HG03378 (cell line): ENCODE measurements at regions not wholly inside any gene's neighbourhood (a gene's known extent, or its start where the extent isn't known, plus 50 kb on each side); places are given as distances from the start of the nearest gene placed in this dataset.
"Not testable (repeated sequence)": the region's sequence is repeated elsewhere in the genome, so short reads cannot be mapped to it uniquely, and the experiment has no call there.

Source experiments
- ATAC-seq: cut with Tn5 transposase; IDR thresholded peaks from one replicate; pipeline ENCODE4 v1.9.1; 2021; ENCODE audit warnings: mild to moderate bottlenecking, moderate library complexity; ENCODE audit not compliant: unreplicated experiment

DNA sequence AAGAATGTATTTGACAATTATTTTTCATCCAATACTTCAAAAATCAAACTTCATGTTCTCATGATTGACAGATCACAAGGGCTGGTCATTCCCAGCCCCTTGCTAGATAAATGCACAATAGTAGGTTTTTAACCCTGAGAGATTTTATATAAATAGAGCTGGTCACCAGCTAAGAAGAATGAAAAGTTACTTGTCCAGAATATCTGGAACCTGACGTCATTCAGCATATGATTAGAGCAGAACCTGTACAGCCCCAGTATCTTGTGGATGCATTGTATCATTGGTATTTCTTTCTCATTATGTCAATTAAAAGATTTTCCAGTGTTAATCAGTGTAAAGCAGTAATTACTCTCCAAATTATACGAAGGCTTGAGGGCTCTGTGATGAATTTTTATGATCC is 202.8 kb upstream of the RND3 start:
- ATAC-seq = no peak

DNA sequence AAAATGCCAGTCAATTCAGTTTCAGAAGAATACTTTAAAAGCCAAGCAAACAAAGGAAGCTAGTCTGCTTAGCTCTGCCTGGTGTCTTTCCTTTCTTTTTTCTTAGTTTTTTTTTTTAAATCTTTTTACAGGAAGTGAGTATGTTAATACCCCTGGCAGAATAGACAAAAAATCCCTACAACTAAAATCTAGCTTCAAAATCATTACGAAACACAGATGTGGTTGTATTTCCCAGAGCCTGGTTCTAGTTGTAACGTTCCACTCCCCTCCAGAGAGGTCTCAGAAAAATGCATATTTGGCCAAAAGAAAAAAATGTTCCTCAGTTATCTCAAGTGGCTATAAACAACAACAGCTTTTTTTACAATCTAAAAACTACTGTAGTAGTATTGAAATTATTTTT is 202.1 kb upstream of the RND3 start:
- no peak for ATAC-seq

DNA sequence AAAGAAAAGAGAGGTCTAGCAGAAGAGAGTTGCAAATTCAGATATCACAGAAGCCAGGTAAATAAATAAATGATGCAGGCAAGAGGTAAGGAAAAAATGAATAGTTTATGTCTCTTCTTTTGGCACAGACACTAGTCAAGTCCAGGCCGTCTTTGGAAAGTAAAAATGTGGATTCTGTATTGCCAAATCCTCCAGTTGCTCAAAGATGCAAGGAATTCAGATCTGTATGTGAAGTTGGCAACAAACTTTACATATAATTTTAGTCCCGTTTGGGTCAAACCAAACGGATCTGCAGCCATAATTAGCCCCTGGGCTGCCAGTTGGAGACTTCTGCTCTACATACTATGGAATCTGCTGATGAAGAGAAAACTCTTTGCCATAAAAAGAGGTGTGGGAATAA is 200.5 kb upstream of the RND3 start:
- ATAC-seq = no peak

DNA sequence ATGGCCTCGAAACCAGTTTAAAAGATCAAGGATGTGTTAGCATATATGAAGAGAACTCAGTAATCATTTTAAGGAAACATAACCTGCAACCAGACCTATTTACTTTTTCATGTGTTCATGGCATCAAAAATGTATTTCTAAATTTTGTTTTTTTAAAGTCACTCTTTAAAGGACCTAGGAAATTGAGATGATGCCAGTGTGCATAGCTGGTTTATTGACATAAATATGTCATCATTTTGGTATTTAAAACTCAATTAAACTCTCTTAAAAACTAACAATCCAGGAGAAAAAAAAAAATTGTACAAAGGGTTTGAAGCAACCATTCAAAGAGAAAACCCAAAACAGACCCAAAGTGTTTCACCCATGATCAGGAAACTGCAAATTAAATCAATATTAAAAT is 198.9 kb upstream of the RND3 start:
- ATAC-seq = no peak

DNA sequence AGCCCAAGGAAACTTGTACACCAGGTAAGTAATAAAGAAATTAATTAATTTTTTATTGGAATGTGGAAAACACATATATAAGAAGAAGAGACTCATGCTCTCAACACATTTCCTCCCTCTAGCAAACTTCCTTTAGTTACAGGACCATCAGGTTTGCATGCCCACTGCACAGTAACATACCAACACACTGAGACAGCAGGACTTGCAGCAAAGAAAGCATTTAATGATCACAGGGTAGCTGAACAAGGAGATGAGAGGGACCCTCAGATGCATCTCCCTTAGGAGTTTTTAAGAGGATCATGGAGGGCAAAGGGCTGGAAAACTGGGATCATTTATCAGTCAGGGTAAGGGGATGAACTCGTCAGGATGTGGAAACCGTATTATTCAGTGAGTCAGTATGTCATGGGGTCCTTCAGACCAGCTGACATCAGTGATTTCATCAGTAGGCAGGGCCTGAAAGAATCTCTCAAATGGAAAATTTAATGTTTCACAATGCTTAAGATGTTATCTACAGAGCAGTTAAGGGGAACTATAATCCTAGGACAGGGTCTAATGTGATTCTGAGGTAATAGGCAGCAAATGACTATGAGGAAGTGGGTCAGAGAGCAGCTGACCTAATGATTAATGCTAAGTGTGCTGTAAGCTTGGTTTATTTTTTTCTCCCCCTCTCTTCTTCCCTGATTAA is 193.8 kb upstream of the RND3 start:
- ATAC-seq = no peak

DNA sequence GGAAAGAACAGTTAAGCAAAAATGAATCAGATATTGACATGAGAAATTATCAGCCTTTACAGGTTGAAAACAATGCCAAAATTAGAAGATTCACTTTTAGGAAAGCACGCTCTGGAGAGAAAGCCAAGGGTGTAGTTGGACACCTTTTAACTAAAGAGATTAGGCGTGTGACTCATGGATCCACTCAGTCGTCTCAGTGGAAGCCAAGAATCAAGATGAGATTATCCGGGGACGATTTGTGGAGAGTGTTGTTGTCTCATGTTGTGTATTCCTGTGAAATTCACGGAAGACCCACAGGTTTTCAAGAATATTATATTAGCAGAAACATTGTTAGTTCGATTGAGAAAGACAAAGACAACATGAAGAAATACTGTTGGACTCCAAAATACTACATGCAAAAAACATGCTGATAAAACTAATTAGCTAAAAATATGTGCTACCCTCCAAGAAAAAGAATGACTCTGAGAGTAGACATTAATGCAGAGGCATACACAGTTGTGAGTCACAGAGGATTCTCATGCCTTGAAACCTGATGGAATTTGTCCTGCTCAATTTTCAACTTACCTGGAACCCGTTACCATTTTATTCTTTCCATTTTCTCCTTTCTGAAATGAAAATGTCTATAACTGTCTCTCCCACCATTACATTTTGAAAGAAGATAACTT is 192.1 kb upstream of the RND3 start:
- no peak for ATAC-seq

DNA sequence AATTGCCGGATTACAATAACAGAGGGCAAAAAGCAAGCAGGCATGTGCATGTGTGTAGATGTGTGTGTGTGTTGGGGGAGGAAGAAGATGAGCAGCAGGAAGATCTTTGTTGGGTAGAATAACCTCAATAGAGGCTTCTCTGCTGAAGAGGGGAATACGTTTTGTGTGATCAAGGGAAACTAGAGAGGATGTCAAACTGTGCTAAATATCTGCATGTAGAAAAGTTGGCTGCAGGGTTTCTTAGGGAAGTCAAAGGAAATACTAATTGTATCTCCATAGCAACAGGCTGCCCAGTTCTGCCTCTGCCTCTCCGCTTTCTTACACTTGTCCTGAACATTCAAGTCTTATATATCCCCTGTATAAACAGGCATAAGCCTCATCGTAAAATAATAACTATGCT is 190.1 kb upstream of the RND3 start:
- ATAC-seq = no peak

DNA sequence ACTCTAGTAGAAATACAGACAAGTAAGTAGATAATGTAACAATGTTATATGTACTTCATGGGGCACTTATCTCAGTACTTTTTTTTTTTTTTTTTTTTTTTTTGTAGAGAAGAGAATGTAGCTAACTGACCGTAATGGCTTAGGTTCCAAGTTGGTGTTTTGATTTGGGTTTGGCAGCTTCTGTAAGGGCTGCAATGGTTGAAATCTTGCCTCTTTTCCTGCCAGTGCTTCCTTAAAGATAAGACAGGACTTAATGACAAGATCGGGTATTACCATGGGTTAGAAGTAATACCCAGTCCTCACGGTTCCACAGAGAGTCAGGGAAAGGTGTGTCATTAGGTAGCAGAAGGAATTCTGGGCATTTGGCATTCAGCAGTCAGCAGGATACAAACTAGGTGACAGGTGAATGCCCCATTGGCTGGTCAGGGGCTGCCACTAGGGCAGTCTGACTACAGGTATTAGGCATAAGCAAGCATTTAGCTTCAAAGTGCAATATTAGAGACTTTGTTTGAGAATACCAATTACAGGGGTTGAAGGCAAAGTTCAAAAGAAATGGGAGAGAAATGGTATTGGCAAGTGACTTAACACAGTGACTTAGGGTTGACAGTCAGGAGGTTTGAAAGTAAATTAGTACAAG is 189.4 kb upstream of the RND3 start:
- ATAC-seq = no peak

DNA sequence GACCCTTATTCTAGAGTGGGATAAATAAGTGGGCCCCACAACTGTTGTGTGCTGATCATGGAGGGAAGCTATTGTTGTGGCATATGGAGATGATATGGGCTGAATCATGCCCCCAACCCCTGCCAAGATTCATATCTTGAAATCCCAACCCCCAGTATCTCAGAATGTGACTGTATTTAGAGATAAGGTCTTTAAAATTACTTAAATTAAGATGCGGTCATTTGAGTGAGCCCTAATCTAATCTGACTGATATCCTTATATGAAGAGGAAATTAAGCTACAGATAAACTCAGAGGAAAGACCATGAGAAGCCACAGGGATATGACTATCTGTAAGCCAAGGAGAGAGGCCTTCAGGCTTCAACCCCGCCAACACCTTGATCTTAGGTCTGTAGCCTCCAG is 188.3 kb upstream of the RND3 start:
- ATAC-seq = no peak

DNA sequence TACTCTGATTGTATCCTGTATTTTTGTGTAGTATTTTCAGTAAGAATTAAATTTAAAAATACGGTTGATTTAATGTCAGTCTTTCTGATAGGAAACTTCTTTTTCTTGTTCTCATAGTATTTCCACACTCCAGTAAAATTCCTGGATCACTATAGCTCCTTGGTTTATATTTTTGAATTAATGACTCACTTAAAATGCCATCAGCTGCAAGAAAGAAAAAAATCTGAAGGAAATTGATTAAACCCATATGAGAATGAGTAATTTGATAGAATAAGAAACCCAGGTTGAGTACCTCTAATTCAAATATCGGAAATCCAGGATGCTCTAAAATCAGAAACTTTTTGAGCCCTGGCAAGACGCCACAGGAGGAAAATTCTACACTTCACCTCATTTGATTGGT is 186.8 kb upstream of the RND3 start:
- no peak for ATAC-seq

DNA sequence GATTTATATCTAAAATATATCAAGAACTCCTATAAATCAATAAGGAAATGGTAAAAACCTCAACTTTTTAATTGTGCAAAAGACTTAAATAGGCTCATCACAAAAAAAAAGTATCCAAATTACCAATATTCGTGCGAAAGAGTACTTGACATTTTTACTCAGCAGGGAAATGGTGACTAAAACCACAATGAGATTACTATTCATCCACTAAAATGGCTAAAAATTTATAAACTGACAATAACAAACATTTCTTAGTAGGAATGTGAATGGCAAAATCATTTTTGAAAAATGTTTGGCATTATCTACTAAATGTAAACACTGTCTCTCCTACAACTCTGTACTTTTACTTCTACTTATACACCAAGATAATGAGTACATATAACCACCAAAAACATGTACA is 184.8 kb upstream of the RND3 start:
- no peak for ATAC-seq

DNA sequence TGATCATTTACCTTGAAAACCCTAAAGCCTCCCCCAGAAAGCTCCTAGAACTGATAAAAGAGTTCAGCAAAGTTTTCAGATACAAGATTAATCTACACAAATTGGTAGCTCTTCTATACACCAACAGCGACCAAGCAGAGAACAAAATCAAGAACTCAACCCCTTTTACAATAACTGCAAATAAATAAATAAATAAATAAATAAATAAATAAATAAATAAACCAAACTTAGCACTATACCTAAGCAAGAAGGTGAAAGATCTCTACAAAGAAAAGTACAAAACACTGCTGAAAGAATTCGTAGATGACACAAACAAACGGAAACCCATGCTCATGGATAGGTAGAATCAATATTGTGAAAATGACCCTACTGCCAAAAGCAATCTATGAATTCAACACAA is 182.0 kb upstream of the RND3 start:
- no peak for ATAC-seq

DNA sequence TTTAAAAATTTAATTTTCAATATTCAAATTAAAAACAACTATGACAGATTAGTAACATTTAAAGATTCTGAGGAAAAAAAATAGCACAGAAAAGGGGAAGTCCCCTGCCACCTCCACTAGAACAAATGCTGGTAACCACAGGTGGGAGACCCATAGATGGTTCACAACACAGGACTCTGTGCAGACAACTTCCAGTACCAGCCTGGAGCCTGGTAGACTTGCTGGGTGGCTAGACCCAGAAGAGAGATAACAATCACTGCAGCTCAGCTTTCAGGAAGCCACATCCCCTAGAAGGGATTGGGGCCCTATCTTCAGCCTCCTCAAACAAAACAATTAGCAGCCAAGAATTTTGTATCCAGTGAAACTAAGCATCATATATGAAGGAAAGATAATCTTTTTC is 179.6 kb upstream of the RND3 start:
- ATAC-seq = not testable (repeated sequence)

DNA sequence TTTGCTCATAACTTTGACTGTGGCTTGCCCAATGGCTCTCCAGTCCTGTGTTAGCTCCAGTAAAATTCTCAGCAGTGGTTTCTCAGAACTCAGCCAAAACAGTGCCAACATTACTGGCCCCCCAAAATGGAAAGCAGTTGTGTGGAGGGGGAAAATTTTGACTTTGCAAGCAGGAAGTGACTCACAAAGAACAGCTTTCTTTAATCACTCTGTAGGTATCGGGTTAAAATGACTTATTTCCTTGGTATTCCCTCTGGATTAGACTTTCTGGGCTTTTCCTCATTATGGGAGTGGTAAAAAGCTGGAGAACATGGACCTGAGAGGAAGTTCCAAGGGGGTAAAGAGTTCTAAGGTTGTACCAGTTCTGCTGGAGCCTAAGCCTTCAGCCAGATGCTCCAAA is 175.7 kb upstream of the RND3 start:
- no peak for ATAC-seq

DNA sequence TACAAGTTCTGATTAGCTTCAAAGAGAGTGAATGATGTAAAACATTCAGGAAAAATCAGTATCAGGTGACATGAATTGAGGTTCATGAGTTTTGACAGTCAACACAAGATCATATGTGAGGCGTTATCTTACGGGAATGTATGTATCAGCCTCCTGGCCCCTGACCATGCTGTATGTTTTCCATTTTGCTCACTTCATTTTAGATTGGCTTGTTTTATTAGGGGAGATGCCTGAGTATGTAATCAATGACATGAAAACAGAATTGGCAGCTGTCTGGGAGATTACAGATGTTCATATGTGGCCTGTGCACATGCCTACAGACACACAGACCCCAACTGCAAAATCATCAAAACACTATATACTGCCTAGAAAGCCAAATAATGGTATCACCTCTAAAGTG is 168.5 kb upstream of the RND3 start:
- ATAC-seq = no peak

DNA sequence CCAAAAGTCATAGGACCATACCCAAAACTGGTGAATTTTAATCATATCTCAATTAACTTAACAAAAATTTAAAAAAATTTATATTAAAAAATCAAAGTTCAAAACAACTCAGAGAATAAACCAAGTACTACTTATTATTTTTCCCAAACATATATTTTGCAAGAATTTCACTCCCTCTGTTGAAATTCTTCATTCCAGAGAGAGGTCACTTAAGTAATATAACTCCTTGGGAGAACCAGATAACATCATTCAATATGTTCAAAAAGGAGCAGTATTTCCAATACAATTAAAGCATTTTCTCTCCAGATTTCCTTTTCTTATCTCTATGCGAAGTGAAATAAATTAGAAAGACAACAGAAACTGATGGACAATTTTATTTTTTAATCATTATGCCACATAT is 165.9 kb upstream of the RND3 start:
- ATAC-seq = no peak

DNA sequence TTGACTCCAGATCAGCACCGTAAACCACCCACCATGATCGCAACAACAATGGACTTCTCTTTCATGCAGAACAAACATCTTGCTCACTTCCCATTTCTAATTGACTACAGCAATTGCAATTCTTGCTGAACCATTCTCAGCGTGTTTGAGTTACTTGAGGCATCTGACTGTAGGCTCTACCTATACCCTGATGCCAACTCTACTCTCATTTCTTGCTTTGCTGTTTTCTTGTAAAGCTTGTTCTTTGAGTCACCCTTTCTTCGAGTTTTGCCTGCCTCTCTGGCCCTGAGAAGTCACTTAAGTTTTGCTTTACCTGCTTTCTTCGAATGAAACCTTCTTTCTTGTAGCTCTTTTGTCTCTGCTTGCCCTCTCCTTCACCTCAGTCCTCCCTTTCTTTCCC is 160.5 kb upstream of the RND3 start:
- ATAC-seq = no peak

DNA sequence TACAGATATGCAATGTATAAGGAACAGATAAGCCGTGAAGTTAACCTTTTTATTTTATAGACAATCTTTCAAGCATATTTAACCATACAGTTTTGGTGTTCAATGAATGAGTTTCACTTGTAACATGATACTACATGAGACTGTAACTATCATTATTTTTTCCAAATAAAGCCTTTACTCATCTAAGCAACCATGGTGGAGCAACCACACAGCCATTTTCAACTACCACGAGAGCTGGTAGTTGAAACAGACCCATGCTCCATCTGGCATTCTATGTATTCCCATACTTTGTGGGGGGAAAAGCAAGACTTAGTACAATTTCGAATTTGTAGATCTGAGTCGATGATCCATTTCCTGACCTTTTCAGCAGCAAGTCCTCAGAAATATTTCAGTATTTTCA is 159.3 kb upstream of the RND3 start:
- ATAC-seq = no peak

DNA sequence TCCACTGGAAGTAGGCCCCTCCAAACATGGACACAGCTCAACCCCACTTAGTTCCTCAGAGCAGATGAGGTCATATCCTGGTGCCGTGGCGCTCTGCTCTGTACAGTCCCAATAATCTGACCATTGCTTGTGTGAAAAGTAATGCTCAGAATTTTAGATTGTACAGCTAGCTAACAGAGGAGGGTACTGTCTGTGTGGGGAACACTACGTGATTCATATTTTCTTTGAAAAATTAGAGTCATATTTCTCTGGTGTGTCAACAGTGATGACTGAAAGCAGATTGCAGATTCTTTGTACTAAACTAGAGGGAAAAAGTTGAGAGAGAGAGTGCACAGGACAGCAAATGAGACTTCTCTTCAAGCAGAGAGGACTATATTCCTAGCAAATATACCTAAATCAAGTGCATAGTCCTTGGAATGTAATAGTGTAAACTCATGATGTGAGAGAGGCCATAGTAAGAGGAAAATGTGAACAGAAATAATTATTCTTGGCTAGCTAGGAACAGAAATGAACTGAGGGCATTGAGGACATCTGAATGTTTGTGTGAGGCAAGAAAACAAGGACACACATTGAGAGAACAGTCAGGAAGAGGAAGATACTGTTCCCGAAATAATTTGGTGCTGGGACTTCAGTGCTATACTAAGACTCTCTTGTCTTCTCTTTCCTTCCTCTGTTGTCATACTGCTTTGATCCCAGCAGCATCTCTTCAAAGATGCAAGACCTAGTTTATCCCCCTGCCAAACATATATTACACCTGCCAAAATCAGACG is 157.0 kb upstream of the RND3 start:
- no peak for ATAC-seq

DNA sequence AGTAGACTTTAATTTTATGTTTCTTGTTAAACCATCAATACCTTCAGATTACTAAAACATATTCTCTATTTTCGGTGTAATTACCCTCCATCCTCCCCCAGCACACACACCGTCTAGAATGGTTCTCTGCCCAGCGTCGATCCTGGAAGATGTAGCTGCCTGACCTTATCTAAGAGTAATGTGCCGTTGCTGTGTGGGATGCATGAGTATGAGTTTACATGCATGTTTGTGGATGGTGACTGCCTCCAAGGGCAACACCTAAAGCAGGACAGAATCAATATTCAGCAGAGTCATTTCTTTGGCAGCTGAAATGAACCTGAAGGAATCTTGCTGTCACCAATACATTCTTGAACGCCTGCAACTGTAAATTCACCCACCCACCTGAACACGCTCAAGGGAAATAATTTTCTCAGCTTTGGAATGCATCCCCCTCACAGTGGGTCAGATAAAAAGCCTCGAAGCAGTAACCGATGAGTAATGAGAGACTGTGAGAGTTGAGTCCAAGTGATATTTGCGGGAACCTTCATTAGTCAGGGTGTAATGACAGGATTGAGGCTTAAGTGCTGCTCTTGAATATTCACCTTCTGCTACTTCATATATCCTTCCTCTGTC is 155.8 kb upstream of the RND3 start:
- no peak for ATAC-seq

DNA sequence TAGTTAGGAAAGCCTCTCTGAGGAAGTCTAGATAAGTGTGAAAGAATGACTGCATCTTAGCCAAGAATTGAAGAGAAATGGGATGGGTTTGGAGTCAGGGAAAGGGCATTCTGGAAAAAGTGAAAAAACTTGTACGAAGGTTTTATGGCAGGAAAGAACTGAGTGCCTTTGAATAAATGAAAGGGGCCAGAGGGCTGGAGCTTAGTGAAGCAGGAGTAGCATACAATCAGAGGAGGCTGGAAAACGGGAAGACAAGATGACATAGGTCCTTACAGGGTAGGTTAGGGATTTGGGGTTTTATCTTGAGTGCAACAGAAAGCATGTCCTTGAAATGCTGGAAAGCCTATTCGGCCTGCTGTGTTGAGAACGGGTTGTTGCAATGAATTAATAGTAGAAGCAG is 152.6 kb upstream of the RND3 start:
- ATAC-seq = no peak
